ENCODE measurements at regions not wholly inside any gene's neighbourhood (a gene's known extent, or its start where the extent isn't known, plus 50 kb on each side); places are given as distances from the start of the nearest gene placed in this dataset.

- in situ Hi-C loops (cut with MboI) (no loop called here), intact Hi-C loops (cut with micrococcal nuclease; ENCODE audit: unreplicated experiment) (no loop called here)
- WGBS (ENCODE audit: insufficient coverage, insufficient replicate concordance, low lambda C conversion rate, missing lambda C conversion rate), result 70% methylated on average over 1 of the region's 1 CpG
- H3K79me2 ChIP-seq (ENCODE audit: control insufficient read depth, insufficient read depth, low read length), result no peaks in the 10 kb centered on the region
- ATAC-seq, result no peak
- ChIA-PET POLR2A (no interaction called here), RAD21 (ENCODE audit: unreplicated experiment) (no interaction called here), SMC1A (ENCODE audit: uncharacterized antibody, unreplicated experiment) (no interaction called here), CTCF (no interaction called here)
- no peak for FAIRE-seq
- H3K4me2 ChIP-seq (ENCODE audit: control insufficient read depth, insufficient read depth), result no peak overlapping the region
- no peaks in the 10 kb centered on the region for H4K20me1 ChIP-seq (ENCODE audit: control insufficient read depth, insufficient read depth)
- H3K4me3 ChIP-seq, result no peak overlapping the region
- no peak overlapping the region for H2AFZ ChIP-seq (ENCODE audit: control insufficient read depth, low read depth, low read length)
- no peaks in the 10 kb centered on the region for H3K36me3 ChIP-seq (ENCODE audit: control insufficient read depth in 2 of 2, insufficient read depth in 2 of 2, low read length in 1 of 2)
- no peak overlapping the region for H3K27ac ChIP-seq (ENCODE audit: control insufficient read depth, insufficient read depth)
- H3K27me3 ChIP-seq (replicated peaks in 1 of 2; ENCODE audit: control insufficient read depth in 2 of 2, insufficient read depth in 2 of 2, low read length in 1 of 2), result no peaks in the 10 kb centered on the region
- BruUV-seq (replicated peaks), result no TSS peak
- no peak overlapping the region for H3K9ac ChIP-seq (ENCODE audit: control insufficient read depth, insufficient read depth, low read length)
- no peaks in the 10 kb centered on the region for H3K9me3 ChIP-seq (replicated peaks; ENCODE audit: control insufficient read depth, insufficient read depth, low read length)
- DNase-seq (ENCODE audit: low read depth, low spot score), result no peak
- TF ChIP-seq MAX (IDR thresholded peaks at IDR 0.05; ENCODE audit: low read depth, low read length) (no peak), HDAC2 (IDR thresholded peaks at IDR 0.05) (no peak), ASH2L (IDR thresholded peaks at IDR 0.05; ENCODE audit: borderline replicate concordance, low read depth) (no peak), KLF5 (IDR thresholded peaks at IDR 0.05; ENCODE audit: partially characterized antibody) (no peak), RAD21 (IDR thresholded peaks at IDR 0.05; ENCODE audit: insufficient read depth, low read depth, low read length) (no peak), PKNOX1 (IDR thresholded peaks at IDR 0.05) (no peak), FOS (IDR thresholded peaks at IDR 0.05; ENCODE audit: borderline replicate concordance, extremely low read depth, insufficient read length) (no peak), HDGF (IDR thresholded peaks at IDR 0.05) (no peak), SP1 (IDR thresholded peaks at IDR 0.05; ENCODE audit: low read depth, low read length) (no peak), RELA (IDR thresholded peaks at IDR 0.05; ENCODE audit: borderline replicate concordance, partially characterized antibody) (no peak), JUND (IDR thresholded peaks at IDR 0.05; ENCODE audit: low read depth, low read length) (no peak), EP300 (IDR thresholded peaks at IDR 0.05; ENCODE audit: borderline replicate concordance in 1 of 2, control insufficient read depth in 1 of 2, low read depth in 2 of 2, low read length in 2 of 2) (no peak)
- no peaks in the 10 kb centered on the region for H3K4me1 ChIP-seq (ENCODE audit: control insufficient read depth, insufficient read depth, low read length)
Measured at GRCh38 chr11:96986516-96986915, 596.7 kb downstream of the JRKL start.

Measured in GM12878 (cell line).